ENCODE measurements at regions not wholly inside any gene's neighbourhood (a gene's known extent, or its start where the extent isn't known, plus 50 kb on each side); places are given as distances from the start of the nearest gene placed in this dataset.

DNA sequence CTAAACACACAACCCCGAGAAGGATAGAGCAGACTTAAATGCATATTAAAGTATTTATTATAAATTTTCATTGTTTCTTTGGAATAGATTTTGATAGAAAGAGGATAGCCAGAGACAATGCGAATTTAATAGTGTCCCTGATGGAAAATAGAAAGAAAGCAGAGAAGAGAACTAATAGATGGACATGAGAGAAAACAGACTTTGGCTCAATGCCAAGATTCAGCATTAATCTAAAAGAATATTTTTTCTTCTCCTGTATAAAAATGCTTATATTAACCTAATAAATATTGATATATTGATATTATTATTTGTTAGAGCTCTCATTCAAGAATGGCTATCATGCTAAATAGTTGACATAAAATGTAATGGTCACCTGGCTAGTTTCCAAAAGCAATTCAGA, 173.4 kb downstream of the KIF2B start:
- WGBS, 3 donors = 83 to 90% (median 85%) methylated on average over 2 of the region's 2 CpGs
- H3K27me3 ChIP-seq = no peaks in the 10 kb centered on the region
- H3K9me3 ChIP-seq = no peaks in the 10 kb centered on the region
- TF ChIP-seq POLR2A (IDR thresholded peaks at IDR 0.05) = no peak
- TF ChIP-seq EP300 (IDR thresholded peaks at IDR 0.05) = no peak
- no peak for TF ChIP-seq CTCF (IDR thresholded peaks at IDR 0.05)
- H3K36me3 ChIP-seq = no peaks in the 10 kb centered on the region
- no peak overlapping the region for H3K27ac ChIP-seq
- no peaks in the 10 kb centered on the region for H3K4me1 ChIP-seq (ENCODE audit: insufficient read depth)
- intact Hi-C loops (cut with DNase I) = no loop called here
- no peak overlapping the region for H3K4me3 ChIP-seq
- no peak for DNase-seq

DNA sequence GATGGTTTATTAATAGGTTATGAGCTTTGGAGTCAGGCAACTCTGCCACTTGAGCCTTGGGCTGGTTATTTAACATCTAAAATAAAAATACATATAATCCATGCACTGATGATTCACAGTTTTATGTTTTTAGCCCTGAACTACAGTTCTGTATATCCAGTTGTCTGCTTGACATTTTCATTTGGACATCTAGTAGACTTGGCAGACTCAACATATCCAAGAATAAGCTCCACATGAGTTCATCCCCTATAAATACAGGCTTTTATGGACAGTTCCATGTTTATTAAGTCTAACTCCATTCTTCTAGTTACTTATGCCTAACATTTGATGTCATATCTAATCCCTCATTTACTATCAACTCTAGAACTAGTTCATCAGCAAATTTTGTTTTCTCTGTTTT, 174.2 kb downstream of the KIF2B start:
- TF ChIP-seq POLR2A (IDR thresholded peaks at IDR 0.05) (no peak), CTCF (IDR thresholded peaks at IDR 0.05) (no peak), EP300 (IDR thresholded peaks at IDR 0.05) (no peak)
- Histone ChIP-seq H3K9me3 (no peaks in the 10 kb centered on the region), H3K27ac (no peak overlapping the region), H3K4me3 (no peak overlapping the region), H3K27me3 (no peaks in the 10 kb centered on the region), H3K36me3 (no peaks in the 10 kb centered on the region), H3K4me1 (ENCODE audit: insufficient read depth) (no peaks in the 10 kb centered on the region)
- intact Hi-C loops (cut with DNase I) = no loop called here
- no peak for DNase-seq

GRCh38 chr17:54007855-54008254, 185.1 kb downstream of the KIF2B start:
- Histone ChIP-seq H3K9me3 (no peaks in the 10 kb centered on the region), H3K36me3 (no peaks in the 10 kb centered on the region), H3K27me3 (no peaks in the 10 kb centered on the region), H3K4me1 (ENCODE audit: insufficient read depth) (no peaks in the 10 kb centered on the region), H3K4me3 (no peak overlapping the region), H3K27ac (no peak overlapping the region)
- intact Hi-C loops (cut with DNase I) = no loop called here
- DNase-seq = no peak
- TF ChIP-seq POLR2A (IDR thresholded peaks at IDR 0.05) = no peak
- no peak for TF ChIP-seq EP300 (IDR thresholded peaks at IDR 0.05)
- TF ChIP-seq CTCF (IDR thresholded peaks at IDR 0.05) = no peak
- 71 to 78% (median 76%) methylated on average over 2 of the region's 2 CpGs for WGBS, 3 donors

- WGBS, 3 donors = 3 to 15% (median 13%) methylated on average over 4 of the region's 4 CpGs
- Histone ChIP-seq H3K4me3 (no peak overlapping the region), H3K27me3 (no peaks in the 10 kb centered on the region), H3K4me1 (ENCODE audit: insufficient read depth) (no peaks in the 10 kb centered on the region), H3K36me3 (no peaks in the 10 kb centered on the region), H3K9me3 (no peaks in the 10 kb centered on the region), H3K27ac (no peak overlapping the region)
- TF ChIP-seq POLR2A (IDR thresholded peaks at IDR 0.05) = no peak
- no peak for TF ChIP-seq CTCF (IDR thresholded peaks at IDR 0.05)
- no peak for TF ChIP-seq EP300 (IDR thresholded peaks at IDR 0.05)
- intact Hi-C loops (cut with DNase I) = no loop called here
- DNase-seq = no peak
Measured at GRCh38 chr17:54009502-54009901, 186.8 kb downstream of the KIF2B start.

DNA sequence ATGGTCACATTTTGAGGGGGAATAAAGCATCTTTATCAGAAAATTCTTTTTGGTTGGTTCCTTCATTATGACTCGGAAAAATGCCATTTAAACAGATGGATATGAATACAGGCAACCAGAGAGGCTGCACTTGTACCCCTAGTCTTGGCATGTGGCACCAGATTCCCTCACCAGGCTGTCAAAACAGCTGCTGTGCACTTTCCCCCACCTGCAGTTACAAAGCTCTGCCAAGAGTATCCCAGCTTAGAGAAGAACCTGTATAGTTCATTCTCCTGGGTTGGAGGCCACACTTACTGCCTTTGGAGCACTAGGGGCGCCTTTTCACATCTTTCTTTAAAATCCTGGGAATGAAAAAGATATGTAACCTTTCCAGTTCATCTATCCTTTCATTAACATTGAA, 190.3 kb downstream of the KIF2B start:
- 56 to 76% (median 63%) methylated on average over 2 of the region's 2 CpGs for WGBS, 3 donors
- intact Hi-C loops (cut with DNase I) = no loop called here
- TF ChIP-seq CTCF (IDR thresholded peaks at IDR 0.05) (no peak), POLR2A (IDR thresholded peaks at IDR 0.05) (no peak)
- Histone ChIP-seq H3K27ac (no peak overlapping the region), H3K27me3 (no peaks in the 10 kb centered on the region), H3K36me3 (no peaks in the 10 kb centered on the region), H3K4me1 (ENCODE audit: insufficient read depth) (no peaks in the 10 kb centered on the region), H3K4me3 (no peak overlapping the region), H3K9me3 (no peaks in the 10 kb centered on the region)
- no peak for DNase-seq
